ENCODE measurements at regions not wholly inside any gene's neighbourhood (a gene's known extent, or its start where the extent isn't known, plus 50 kb on each side); places are given as distances from the start of the nearest gene placed in this dataset.

GRCh38 chr2:41750829-41751228 lies 297.0 kb upstream of the PKDCC start:
- DNase-seq (ENCODE audit: low read depth) = no peak
- no peak overlapping the region for H3K4me3 ChIP-seq (ENCODE audit: low read length)
- TF ChIP-seq CTCF (IDR thresholded peaks at IDR 0.05; ENCODE audit: insufficient read depth, low read depth, low read length, missing control alignments) = no peak

GRCh38 chr2:41759880-41760279 lies 287.9 kb upstream of the PKDCC start:
- DNase-seq (ENCODE audit: low read depth) = no peak
- no peak overlapping the region for H3K4me3 ChIP-seq (ENCODE audit: low read length)
- TF ChIP-seq CTCF (IDR thresholded peaks at IDR 0.05; ENCODE audit: insufficient read depth, low read depth, low read length, missing control alignments) = no peak

GRCh38 chr2:41763141-41763540 lies 284.7 kb upstream of the PKDCC start:
- H3K4me3 ChIP-seq (ENCODE audit: low read length) = no peak overlapping the region
- no peak for TF ChIP-seq CTCF (IDR thresholded peaks at IDR 0.05; ENCODE audit: insufficient read depth, low read depth, low read length, missing control alignments)
- DNase-seq (ENCODE audit: low read depth) = no peak

- no peak for DNase-seq (ENCODE audit: low read depth)
- H3K4me3 ChIP-seq (ENCODE audit: low read length) = no peak overlapping the region
- TF ChIP-seq CTCF (IDR thresholded peaks at IDR 0.05; ENCODE audit: insufficient read depth, low read depth, low read length, missing control alignments) = no peak
Observed at GRCh38 chr2:41764131-41764530, 283.7 kb upstream of the PKDCC start.

GRCh38 chr2:41764919-41765318 lies 282.9 kb upstream of the PKDCC start:
- peak; percentile 49 for TF ChIP-seq CTCF (IDR thresholded peaks at IDR 0.05; ENCODE audit: insufficient read depth, low read depth, low read length, missing control alignments)
- H3K4me3 ChIP-seq (ENCODE audit: low read length) = no peak overlapping the region
- DNase-seq (ENCODE audit: low read depth) = peak; percentile 42

- H3K4me3 ChIP-seq (ENCODE audit: low read length) = no peak overlapping the region
- no peak for TF ChIP-seq CTCF (IDR thresholded peaks at IDR 0.05; ENCODE audit: insufficient read depth, low read depth, low read length, missing control alignments)
- no peak for DNase-seq (ENCODE audit: low read depth)
Observed at GRCh38 chr2:41768310-41768709, 279.5 kb upstream of the PKDCC start.

- TF ChIP-seq CTCF (IDR thresholded peaks at IDR 0.05; ENCODE audit: insufficient read depth, low read depth, low read length, missing control alignments) = no peak
- DNase-seq (ENCODE audit: low read depth) = peak; percentile 17
- no peak overlapping the region for H3K4me3 ChIP-seq (ENCODE audit: low read length)
Observed at GRCh38 chr2:41771710-41772109, 276.1 kb upstream of the PKDCC start.
